GM23338 (cell line): ENCODE measurements at regions not wholly inside any gene's neighbourhood (a gene's known extent, or its start where the extent isn't known, plus 50 kb on each side); places are given as distances from the start of the nearest gene placed in this dataset.

Experiments used
- CTCF ChIP-seq, 2 experiments: fragments of 200-600 bp in 1 of 2; sonication (generic) in 1 of 2; conservative IDR thresholded peaks; 2 replicates each; pipeline versions ENCODE4 v1.5.1 to v1.6.1; 2016 to 2017; ENCODE audit warnings: antibody characterized with exemption in 2 of 2, low read depth in 2 of 2, mild to moderate bottlenecking in 2 of 2, moderate library complexity in 1 of 2
- EZH2 ChIP-seq: fragments of 200-600 bp; sonication (generic); IDR thresholded peaks from one replicate; pipeline ENCODE4 v1.8.0; 2017; ENCODE audit warnings: antibody characterized with exemption, mild to moderate bottlenecking, low read depth; ENCODE audit not compliant: unreplicated experiment

GRCh38 chr6:87779542-87779941 is 77.5 kb upstream of the AKIRIN2 start:
- TF ChIP-seq CTCF (conservative IDR thresholded peaks at IDR 0.05; ENCODE audit: low read depth in 2 of 2) (no peak), EZH2 (no peak)
